Upper lobe of right lung (tissue), 1 donor: ENCODE measurements at regions not wholly inside any gene's neighbourhood (a gene's known extent, or its start where the extent isn't known, plus 50 kb on each side); places are given as distances from the start of the nearest gene placed in this dataset.
"Not testable (repeated sequence)": the region's sequence is repeated elsewhere in the genome, so short reads cannot be mapped to it uniquely, and the experiment has no call there.

Source experiments
- ATAC-seq: fragments of 200-7000 bp; cut with Tn5 transposase; one replicate; pipeline ENCODE4 v1.9.1; 2020; ENCODE audit warnings: mild to moderate bottlenecking, moderate library complexity
- DNase-seq: peaks from one replicate; pipeline ENCODE4 v3.0.0-alpha.2; 2020
- H3K27ac ChIP-seq: fragments of 200-600 bp; one replicate; pipeline ENCODE4 v1.8.0; 2022
- H3K27me3 ChIP-seq: fragments of 200-600 bp; one replicate; pipeline ENCODE4 v1.8.0; 2022; ENCODE audit warnings: mild to moderate bottlenecking
- H3K36me3 ChIP-seq: fragments of 200-600 bp; one replicate; pipeline ENCODE4 v1.8.0; 2022
- H3K4me1 ChIP-seq: fragments of 200-600 bp; one replicate; pipeline ENCODE4 v1.8.0; 2022
- H3K4me3 ChIP-seq: fragments of 200-600 bp; one replicate; pipeline ENCODE4 v1.8.0; 2022; ENCODE audit warnings: mild to moderate bottlenecking
- H3K9me3 ChIP-seq: fragments of 200-600 bp; one replicate; pipeline ENCODE4 v1.8.0; 2022
- CTCF ChIP-seq: fragments of 200-600 bp; IDR thresholded peaks from one replicate; pipeline ENCODE4 v1.8.0; 2022; ENCODE audit warnings: antibody characterized with exemption
- intact Hi-C: fragments of 100-400 bp; cut with DNase I; formaldehyde crosslinking; loops from one replicate; pipeline ENCODE4 v1.11.0; 2022
- donor health status: DM: no; HTN: yes; CAD: no; lungs with severe emphysema.

DNA sequence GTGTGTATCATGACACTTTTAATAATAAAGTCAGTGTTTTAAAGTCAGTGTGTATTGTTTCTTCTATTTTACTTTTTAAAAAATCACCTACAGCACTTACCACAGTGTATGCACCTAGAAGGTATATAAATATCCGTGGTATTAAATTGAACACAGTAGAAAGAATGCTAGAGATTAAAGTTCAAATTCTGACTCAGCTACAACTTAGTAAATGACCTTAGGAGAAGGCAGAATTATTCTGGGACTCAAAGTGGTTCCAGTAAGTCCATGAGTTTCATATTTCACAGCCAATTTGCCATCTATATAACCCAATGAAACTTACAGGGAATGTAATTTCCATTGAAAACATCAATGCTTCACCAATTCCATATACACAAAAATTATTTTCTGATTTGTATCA, 52.7 kb upstream of the MAP4 start:
- Histone ChIP-seq H3K4me3 (no peak overlapping the region), H3K9me3 (no peaks in the 10 kb centered on the region), H3K4me1 (no peaks in the 10 kb centered on the region), H3K27ac (no peak overlapping the region), H3K27me3 (no peaks in the 10 kb centered on the region), H3K36me3 (peaks cover 6% of the 10 kb centered on the region)
- TF ChIP-seq CTCF, result no peak
- ATAC-seq (no peak), DNase-seq (no peak)
- intact Hi-C loops, result no loop called here

DNA sequence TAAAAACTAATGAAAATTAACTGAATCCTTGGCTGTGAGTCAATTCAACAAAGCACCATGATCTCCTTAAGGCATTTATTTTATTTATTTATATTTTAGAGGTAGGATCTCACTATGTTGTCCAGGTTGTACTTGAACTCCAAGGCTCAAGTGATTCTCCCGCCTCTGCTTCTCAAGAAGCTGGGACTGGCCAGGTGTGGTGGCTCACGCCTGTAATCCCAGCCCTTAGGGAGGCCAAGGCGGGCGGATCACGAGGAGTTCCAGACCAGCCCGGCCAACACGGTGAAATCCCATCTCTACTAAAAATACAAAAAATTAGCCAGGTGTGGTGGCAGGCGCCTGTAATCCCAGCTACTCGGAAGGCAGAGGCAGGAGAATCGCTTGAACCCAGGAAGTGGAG, 52.1 kb upstream of the MAP4 start:
- DNase-seq, H3K9me3 ChIP-seq, intact Hi-C loops, H3K36me3 ChIP-seq, ATAC-seq, H3K27me3 ChIP-seq, H3K4me3 ChIP-seq, H3K27ac ChIP-seq, H3K4me1 ChIP-seq: not testable (repeated sequence)

GRCh38 chr3:48067271-48067670, 51.1 kb upstream of the MAP4 start:
- Histone ChIP-seq H3K4me3 (no peak overlapping the region), H3K27me3 (no peaks in the 10 kb centered on the region), H3K36me3 (peaks cover 6% of the 10 kb centered on the region), H3K4me1 (no peaks in the 10 kb centered on the region), H3K9me3 (no peaks in the 10 kb centered on the region), H3K27ac (no peak overlapping the region)
- DNase-seq (no peak), ATAC-seq (no peak)
- intact Hi-C loops, result no loop called here
- no peak for TF ChIP-seq CTCF
